B cell (primary cell): ENCODE measurements at regions not wholly inside any gene's neighbourhood (a gene's known extent, or its start where the extent isn't known, plus 50 kb on each side); places are given as distances from the start of the nearest gene placed in this dataset.

ENCODE experiments used
- ATAC-seq: fragments of 200-7000 bp; cut with Tn5 transposase; one replicate; pipeline ENCODE4 v1.10.0; 2021; ENCODE audit warnings: low read depth, mild to moderate bottlenecking, moderate number of reproducible peaks, moderate library complexity
- CTCF ChIA-PET: fragments of 350-600 bp; sonication (Branson Sonifier 250); formaldehyde crosslinking; loops from one replicate; lab custom pipeline; 2021; ENCODE audit warnings: antibody characterized with exemption, inconsistent platforms; lab: Charles Lee
- POLR2A ChIA-PET: fragments of 350-600 bp; sonication (Branson Sonifier 250); formaldehyde crosslinking; loops from one replicate; lab custom pipeline; 2021; ENCODE audit warnings: antibody characterized with exemption; lab: Charles Lee
- DNase-seq: peaks from one replicate; pipeline ENCODE4 v3.0.0; 2013
- H2AFZ ChIP-seq: 2 replicates; pipeline ENCODE4 v1.6.1; 2012; ENCODE audit warnings: mild to moderate bottlenecking, low read depth, low read length; ENCODE audit not compliant: insufficient read depth, poor library complexity, severe bottlenecking
- H3K27ac ChIP-seq, 2 donors: 1 replicate in 1 of 2; 2 replicates in 1 of 2; pipeline ENCODE4 v1.5.1; 2012 to 2013; ENCODE audit warnings: low read length in 2 of 2, mild to moderate bottlenecking in 2 of 2, moderate library complexity in 1 of 2
- H3K27me3 ChIP-seq, 4 experiments: fragments of 200-600 bp in 1 of 4; sonication (generic) in 1 of 4; replicated peaks in 1 of 4; 1 replicate in 2 of 4; 2 replicates in 2 of 4; pipeline versions ENCODE4 v1.6.1 to v1.7.0; 2013 to 2016; ENCODE audit warnings: low read length in 3 of 4, mild to moderate bottlenecking in 2 of 4, mixed read lengths in 1 of 4, moderate library complexity in 1 of 4; ENCODE audit not compliant: insufficient read depth in 4 of 4, control insufficient read depth in 3 of 4; ENCODE audit errors: control extremely low read depth in 1 of 4
- H3K36me3 ChIP-seq, 2 experiments: replicated peaks in 1 of 2; 1 replicate in 1 of 2; 2 replicates in 1 of 2; pipeline versions ENCODE4 v1.6.1 to v1.7.1; 2013; ENCODE audit warnings: low read length in 1 of 2; ENCODE audit not compliant: insufficient read depth in 2 of 2, control insufficient read depth in 1 of 2; ENCODE audit errors: control extremely low read depth in 1 of 2, extremely low read depth in 1 of 2
- H3K4me1 ChIP-seq, 2 donors: fragments of 200-600 bp in 1 of 2; sonication (generic) in 1 of 2; 1 replicate in 1 of 2; 2 replicates in 1 of 2; pipeline versions ENCODE4 v1.5.1 to v1.6.1; 2013 to 2017; ENCODE audit warnings: low read length in 2 of 2; ENCODE audit not compliant: control insufficient read depth in 2 of 2, insufficient read depth in 2 of 2
- H3K4me2 ChIP-seq: replicated peaks from 2 replicates; pipeline ENCODE3; 2012; ENCODE audit warnings: mild to moderate bottlenecking, low read depth, low read length; ENCODE audit not compliant: poor library complexity, severe bottlenecking
- H3K4me3 ChIP-seq, 5 experiments: fragments of 200-600 bp in 1 of 5; sonication (generic) in 1 of 5; 1 replicate in 3 of 5; 2 replicates in 2 of 5; pipeline versions ENCODE4 v1.5.1 to v1.7.0; 2011 to 2016; ENCODE audit warnings: low read length in 4 of 5, mild to moderate bottlenecking in 4 of 5, low read depth in 2 of 5, control low read depth in 1 of 5, moderate library complexity in 1 of 5; ENCODE audit not compliant: insufficient read depth in 1 of 5; ENCODE audit errors: control extremely low read depth in 1 of 5, extremely low read depth in 1 of 5
- H3K79me2 ChIP-seq: fragments of 200-600 bp; sonication (generic); one replicate; pipeline ENCODE4 v1.6.0; 2016; ENCODE audit warnings: low read length; ENCODE audit not compliant: control insufficient read depth, insufficient read depth
- H3K9ac ChIP-seq: fragments of 200-600 bp; sonication (generic); 2 replicates; pipeline ENCODE4 v1.6.1; 2017; ENCODE audit warnings: mild to moderate bottlenecking, low read length, moderate library complexity
- H3K9me3 ChIP-seq, 3 donors: one replicate each; pipeline versions ENCODE4 v1.6.1 to v1.7.1; 2013; ENCODE audit warnings: low read length in 2 of 3; ENCODE audit not compliant: control insufficient read depth in 2 of 3, insufficient read depth in 1 of 3; ENCODE audit errors: control extremely low read depth in 1 of 3
- H4K20me1 ChIP-seq: 2 replicates; pipeline ENCODE4 v1.6.0; 2012; ENCODE audit warnings: mild to moderate bottlenecking, low read length; ENCODE audit not compliant: insufficient read depth, control insufficient read depth, poor library complexity, severe bottlenecking
- H3K27ac Mint-ChIP-seq: one replicate; pipeline ENCODE4 v1.8.0; 2021; ENCODE audit warnings: mixed read lengths
- H3K27me3 Mint-ChIP-seq: one replicate; pipeline ENCODE4 v1.8.0; 2021; ENCODE audit warnings: mixed read lengths
- H3K4me1 Mint-ChIP-seq: one replicate; pipeline ENCODE4 v1.8.0; 2021; ENCODE audit warnings: mixed read lengths
- H3K4me3 Mint-ChIP-seq: one replicate; pipeline ENCODE4 v1.8.0; 2021; ENCODE audit warnings: mixed read lengths
- H3K9me3 Mint-ChIP-seq: one replicate; pipeline ENCODE4 v1.8.0; 2022; ENCODE audit warnings: mixed read lengths; ENCODE audit not compliant: insufficient read depth
- CTCF ChIP-seq: fragments of 200-600 bp; IDR thresholded peaks from one replicate; pipeline ENCODE4 v1.8.0; 2022; ENCODE audit warnings: antibody characterized with exemption, mild to moderate bottlenecking
- EZH2 ChIP-seq: IDR thresholded peaks from 2 replicates; pipeline ENCODE4 v1.6.1; 2012; ENCODE audit warnings: borderline replicate concordance, low read depth, mild to moderate bottlenecking, moderate library complexity, low read length; ENCODE audit not compliant: insufficient read depth, poor library complexity, severe bottlenecking
- WGBS: methylation state at CpG from one replicate; pipeline ENCODE4 v1.1.5; 2013; ENCODE audit warnings: missing lambda C conversion rate; ENCODE audit not compliant: insufficient coverage; 5-methylcytosine and 5-hydroxymethylcytosine counted together
- intact Hi-C: fragments of 100-400 bp; cut with micrococcal nuclease; formaldehyde crosslinking; loops from one replicate; pipeline ENCODE4 v1.10.0; 2022

DNA sequence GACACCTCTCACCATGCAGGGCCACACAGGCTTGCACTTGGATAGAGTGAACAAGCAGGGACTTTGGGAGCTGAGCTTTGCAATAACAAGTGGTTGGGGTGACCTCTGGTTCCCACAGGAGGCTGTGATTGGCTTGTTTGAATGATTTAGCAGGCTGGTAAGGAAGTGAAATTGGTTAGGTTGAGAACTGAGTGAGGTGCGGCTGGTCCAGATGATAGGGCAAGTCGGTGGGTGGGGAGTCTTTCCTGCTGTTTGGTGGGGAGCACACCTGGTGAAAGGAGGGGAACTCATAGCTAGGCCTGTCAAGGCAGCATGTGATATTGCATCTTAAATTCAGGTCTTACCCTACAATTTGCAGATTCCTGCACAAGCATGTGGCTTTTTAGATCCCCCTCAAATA lies 794.6 kb upstream of the ZNF608 start:
- H3K4me3 Mint-ChIP-seq: no peak overlapping the region
- H3K27ac Mint-ChIP-seq: no peak overlapping the region
- Histone ChIP-seq H3K4me1 (no peaks in the 10 kb centered on the region), H2AFZ (no peak overlapping the region), H3K79me2 (no peaks in the 10 kb centered on the region), H3K9me3 (peaks cover 2 to 5% (median 3%) of the 10 kb centered on the region in 3 donors), H3K9ac (no peak overlapping the region), H3K4me3 (no peak overlapping the region), H3K27ac (no peak overlapping the region), H3K36me3 (no peaks in the 10 kb centered on the region), H4K20me1 (no peaks in the 10 kb centered on the region), H3K27me3 (no peaks in the 10 kb centered on the region), H3K4me2 (no peak overlapping the region)
- H3K4me1 Mint-ChIP-seq: peaks cover 10% of the 10 kb centered on the region
- intact Hi-C loops: no loop called here
- H3K9me3 Mint-ChIP-seq: peaks cover 6% of the 10 kb centered on the region
- DNase-seq: no peak
- no peak for ATAC-seq
- CTCF ChIA-PET: no interaction called here
- 63% methylated on average over 2 of the region's 2 CpGs for WGBS
- TF ChIP-seq EZH2 (no peak), CTCF (no peak)
- no peaks in the 10 kb centered on the region for H3K27me3 Mint-ChIP-seq
- POLR2A ChIA-PET: no interaction called here

DNA sequence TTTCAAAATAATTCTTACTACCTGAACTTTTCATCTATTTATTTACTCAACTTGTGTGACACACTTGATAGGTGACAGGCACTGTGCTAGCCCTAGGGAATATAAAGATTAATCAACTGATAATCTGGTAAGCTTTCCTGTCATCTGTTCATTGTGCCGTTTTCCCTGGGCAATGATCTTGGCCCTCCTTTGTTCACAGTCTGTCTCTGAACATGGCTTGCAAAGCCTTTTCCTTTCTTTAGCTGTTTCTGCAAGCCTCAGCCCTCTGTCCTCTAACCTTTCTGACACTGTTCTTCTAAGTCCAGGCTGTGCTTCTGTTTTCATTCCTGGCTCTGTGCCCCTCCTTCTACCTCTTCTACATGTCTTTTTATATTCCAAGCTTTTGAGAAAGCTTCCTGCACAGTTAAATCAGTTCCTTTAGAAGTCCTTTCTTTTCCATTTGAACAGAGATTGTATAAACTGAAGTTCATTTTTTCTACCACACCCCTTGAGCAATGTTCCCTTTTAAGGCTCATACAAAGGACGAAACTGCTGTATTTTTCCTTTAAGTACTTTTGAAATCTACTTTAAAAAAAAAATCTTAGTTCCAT lies 803.0 kb upstream of the ZNF608 start:
- no peaks in the 10 kb centered on the region for H3K79me2 ChIP-seq
- H3K4me2 ChIP-seq: no peak overlapping the region
- no peaks in the 10 kb centered on the region for H3K4me1 ChIP-seq
- H3K27me3 ChIP-seq: no peaks in the 10 kb centered on the region
- no peak overlapping the region for H3K27ac Mint-ChIP-seq
- TF ChIP-seq CTCF (no peak), EZH2 (no peak)
- no peak for ATAC-seq
- intact Hi-C loops: no loop called here
- no peak overlapping the region for H3K4me3 ChIP-seq
- no peak overlapping the region for H2AFZ ChIP-seq
- H4K20me1 ChIP-seq: no peaks in the 10 kb centered on the region
- ChIA-PET POLR2A (no interaction called here), CTCF (no interaction called here)
- no peaks in the 10 kb centered on the region for H3K36me3 ChIP-seq
- no peaks in the 10 kb centered on the region for H3K9me3 ChIP-seq
- DNase-seq: no peak
- H3K9me3 Mint-ChIP-seq: no peaks in the 10 kb centered on the region
- H3K9ac ChIP-seq: no peak overlapping the region
- no peak overlapping the region for H3K27ac ChIP-seq
- no peak overlapping the region for H3K4me3 Mint-ChIP-seq
- no peaks in the 10 kb centered on the region for H3K27me3 Mint-ChIP-seq
- H3K4me1 Mint-ChIP-seq: no peaks in the 10 kb centered on the region
- 55% methylated on average over 2 of the region's 2 CpGs for WGBS
